Spleen (tissue), 11 donors: ENCODE measurements at regions not wholly inside any gene's neighbourhood (a gene's known extent, or its start where the extent isn't known, plus 50 kb on each side); places are given as distances from the start of the nearest gene placed in this dataset.
"Not testable (repeated sequence)": the region's sequence is repeated elsewhere in the genome, so short reads cannot be mapped to it uniquely, and the experiment has no call there.

Experiments
- DNase-seq: peaks from one replicate; pipeline ENCODE4 v3.0.0-alpha.2; 2020
- H3K27ac ChIP-seq, 8 donors: fragments of 200-600 bp; sonication (generic) in 7 of 8; 1 replicate in 4 of 8; 2 replicates in 4 of 8; pipeline versions ENCODE4 v1.5.0 to v1.8.0; 2016 to 2021; ENCODE audit warnings: inconsistent platforms in 4 of 8, mild to moderate bottlenecking in 4 of 8, moderate library complexity in 1 of 8
- H3K27me3 ChIP-seq, 7 donors: fragments of 200-600 bp; sonication (generic) in 6 of 7; replicated peaks in 1 of 7; 1 replicate in 4 of 7; 2 replicates in 3 of 7; pipeline versions ENCODE4 v1.5.0 to v1.8.0; 2016 to 2021; ENCODE audit warnings: inconsistent platforms in 3 of 7, mild to moderate bottlenecking in 1 of 7
- H3K36me3 ChIP-seq, 6 donors: fragments of 200-600 bp; sonication (generic) in 5 of 6; 1 replicate in 4 of 6; 2 replicates in 2 of 6; pipeline versions ENCODE4 v1.5.0 to v1.8.0; 2016 to 2021; ENCODE audit warnings: inconsistent platforms in 2 of 6
- H3K4me1 ChIP-seq, 6 donors: fragments of 200-600 bp; sonication (generic) in 5 of 6; 1 replicate in 3 of 6; 2 replicates in 3 of 6; pipeline versions ENCODE4 v1.5.0 to v1.8.0; 2016 to 2021; ENCODE audit warnings: inconsistent platforms in 3 of 6
- H3K4me3 ChIP-seq, 8 donors: fragments of 200-600 bp; sonication (generic) in 7 of 8; 1 replicate in 4 of 8; 2 replicates in 4 of 8; pipeline versions ENCODE4 v1.5.0 to v1.8.0; 2016 to 2021; ENCODE audit warnings: inconsistent platforms in 4 of 8, mild to moderate bottlenecking in 4 of 8, moderate library complexity in 2 of 8
- H3K9me3 ChIP-seq, 8 donors: fragments of 200-600 bp; sonication (generic) in 7 of 8; 1 replicate in 4 of 8; 2 replicates in 4 of 8; pipeline versions ENCODE4 v1.5.0 to v1.8.0; 2016 to 2021; ENCODE audit warnings: inconsistent platforms in 4 of 8
- CTCF ChIP-seq, 11 experiments: fragments of 200-600 bp in 7 of 11; fragments of 450-650 bp in 4 of 11; sonication (generic) in 4 of 11; IDR thresholded peaks in 8 of 11; conservative IDR thresholded peaks in 3 of 11; 1 replicate in 7 of 11; 2 replicates in 4 of 11; pipeline versions ENCODE4 v1.4.0 to v1.8.0; 2016 to 2021; ENCODE audit warnings: antibody characterized with exemption in 11 of 11, inconsistent platforms in 4 of 11, mild to moderate bottlenecking in 1 of 11
- POLR2A ChIP-seq, 3 donors: fragments of 450-650 bp; IDR thresholded peaks; one replicate each; pipeline ENCODE4 v1.5.1; 2017; ENCODE audit warnings: antibody characterized with exemption in 3 of 3, mild to moderate bottlenecking in 1 of 3
- POLR2AphosphoS5 ChIP-seq, 3 donors: sonication (generic); formaldehyde crosslinking; IDR thresholded peaks; one replicate each; pipeline ENCODE4 v1.5.1; 2017; ENCODE audit warnings: antibody characterized with exemption in 3 of 3
- WGBS, 5 donors: extraction: QIAGEN DNeasy Blood & Tissue Kit in 3 of 5; methylation state at CpG; one replicate each; pipeline versions ENCODE4 v1.1.5 to v1.1.7; 2013 to 2018; 5-methylcytosine and 5-hydroxymethylcytosine counted together
- intact Hi-C: fragments of 100-400 bp; cut with DNase I; formaldehyde crosslinking; loops from one replicate; pipeline ENCODE4 v1.15.0; 2023; ENCODE audit warnings: low total_unique reads
- donor health status: healthy with polysubstance abuse.
- donor health status: DM: no; HTN: no; CAD: no; lungs with moderate emphysema.
- donor health status: DM: no; HTN: no; CAD: no.
- donor health status: Bipolar disorder and iron deficiency.
- donor health status: healthy.
- donor health status: DM: no; HTN: no; CAD: no.
- donor health status: DM: yes; HTN: yes; CAD: no.

GRCh38 chr9:82761027-82761426 lies 301.9 kb downstream of the RASEF start:
- no peak for DNase-seq
- no peak overlapping the region for H3K4me3 ChIP-seq
- intact Hi-C loops = no loop called here
- H3K36me3 ChIP-seq = no peaks in the 10 kb centered on the region
- no peak for TF ChIP-seq POLR2AphosphoS5 (IDR thresholded peaks at IDR 0.05)
- no peak for TF ChIP-seq CTCF (IDR thresholded peaks at IDR 0.05 in 8 of 11, conservative IDR thresholded peaks at IDR 0.05 in 3 of 11)
- no peak for TF ChIP-seq POLR2A (IDR thresholded peaks at IDR 0.05)
- no peaks in the 10 kb centered on the region for H3K9me3 ChIP-seq
- WGBS, 5 donors = 85 to 91% (median 88%) methylated on average over 1 of the region's 1 CpG
- peaks cover 0 to 2% (median 0%) of the 10 kb centered on the region in 6 donors for H3K4me1 ChIP-seq
- no peak overlapping the region for H3K27ac ChIP-seq
- H3K27me3 ChIP-seq = no peaks in the 10 kb centered on the region

GRCh38 chr9:82761956-82762355 lies 301.0 kb downstream of the RASEF start:
- no peak for DNase-seq
- Histone ChIP-seq H3K4me3 (no peak overlapping the region), H3K27me3 (no peaks in the 10 kb centered on the region), H3K36me3 (no peaks in the 10 kb centered on the region), H3K4me1 (peaks cover 0 to 2% (median 0%) of the 10 kb centered on the region in 6 donors), H3K27ac (no peak overlapping the region), H3K9me3 (no peaks in the 10 kb centered on the region)
- TF ChIP-seq CTCF (IDR thresholded peaks at IDR 0.05 in 8 of 11, conservative IDR thresholded peaks at IDR 0.05 in 3 of 11) (no peak), POLR2A (IDR thresholded peaks at IDR 0.05) (no peak), POLR2AphosphoS5 (IDR thresholded peaks at IDR 0.05) (no peak)
- intact Hi-C loops = no loop called here
- WGBS, 5 donors = 94 to 100% (median 100%) methylated on average over 3 of the region's 3 CpGs

- DNase-seq = no peak
- 9 to 19% (median 14%) methylated on average over 3 of the region's 3 CpGs for WGBS, 5 donors
These were observed 299.3 kb downstream of the RASEF start for GRCh38 chr9:82763656-82764055.

GRCh38 chr9:82764061-82764668 lies 298.8 kb downstream of the RASEF start:
- H3K27me3 ChIP-seq = no peaks in the 10 kb centered on the region
- no peaks in the 10 kb centered on the region for H3K36me3 ChIP-seq
- H3K4me3 ChIP-seq = no peak overlapping the region
- intact Hi-C loops = no loop called here
- WGBS, 5 donors = 10 to 23% (median 15%) methylated on average over 5 of the region's 5 CpGs
- DNase-seq = no peak
- TF ChIP-seq POLR2AphosphoS5 (IDR thresholded peaks at IDR 0.05) (no peak), POLR2A (IDR thresholded peaks at IDR 0.05) (no peak), CTCF (IDR thresholded peaks at IDR 0.05 in 8 of 11, conservative IDR thresholded peaks at IDR 0.05 in 3 of 11) (no peak)
- peaks cover 0 to 2% (median 0%) of the 10 kb centered on the region in 6 donors for H3K4me1 ChIP-seq
- no peaks in the 10 kb centered on the region for H3K9me3 ChIP-seq
- H3K27ac ChIP-seq = no peak overlapping the region

More at GRCh38 chr9:82763656-82764055, 299.3 kb downstream of the RASEF start:
- H3K36me3 ChIP-seq = no peaks in the 10 kb centered on the region
- peaks cover 0 to 2% (median 0%) of the 10 kb centered on the region in 6 donors for H3K4me1 ChIP-seq
- TF ChIP-seq POLR2AphosphoS5 (IDR thresholded peaks at IDR 0.05) = no peak
- no peak for TF ChIP-seq CTCF (IDR thresholded peaks at IDR 0.05 in 8 of 11, conservative IDR thresholded peaks at IDR 0.05 in 3 of 11)
- no peak for TF ChIP-seq POLR2A (IDR thresholded peaks at IDR 0.05)
- intact Hi-C loops = no loop called here
- no peak overlapping the region for H3K4me3 ChIP-seq
- no peaks in the 10 kb centered on the region for H3K27me3 ChIP-seq
- H3K9me3 ChIP-seq = no peaks in the 10 kb centered on the region
- no peak overlapping the region for H3K27ac ChIP-seq

GRCh38 chr9:82774707-82775231 lies 288.2 kb downstream of the RASEF start:
- DNase-seq = not testable (repeated sequence)
- 88 to 94% (median 90%) methylated on average over 17 to 20 of the region's 20 CpGs for WGBS, 5 donors

More at GRCh38 chr9:82774707-82775231, 288.2 kb downstream of the RASEF start:
- H3K4me3 ChIP-seq, H3K36me3 ChIP-seq, H3K4me1 ChIP-seq, intact Hi-C loops, H3K9me3 ChIP-seq, H3K27me3 ChIP-seq, H3K27ac ChIP-seq: not testable (repeated sequence)
